MM.1S (cell line): ENCODE measurements at regions not wholly inside any gene's neighbourhood (a gene's known extent, or its start where the extent isn't known, plus 50 kb on each side); places are given as distances from the start of the nearest gene placed in this dataset.

Experiments
- DNase-seq: peaks from one replicate; pipeline ENCODE4 v3.0.0-alpha.2; 2015
- H2AFZ ChIP-seq: fragments of 300-600 bp; sonication (generic); 2 replicates; pipeline ENCODE4 v1.6.0; 2016; ENCODE audit warnings: antibody characterized with exemption, low read length
- H3F3A ChIP-seq: fragments of 300-600 bp; sonication (generic); 2 replicates; pipeline ENCODE4 v1.6.1; 2016; ENCODE audit warnings: mild to moderate bottlenecking, antibody characterized with exemption, low read length, moderate library complexity, mixed read lengths; ENCODE audit not compliant: insufficient read depth
- H3K27ac ChIP-seq: fragments of 300-600 bp; sonication (generic); 2 replicates; pipeline ENCODE4 v1.5.1; 2016; ENCODE audit warnings: mild to moderate bottlenecking, low read length
- H3K27me3 ChIP-seq: fragments of 300-600 bp; sonication (generic); replicated peaks from 2 replicates; pipeline ENCODE4 v1.6.0; 2016; ENCODE audit warnings: low read length; ENCODE audit not compliant: insufficient read depth
- H3K36me3 ChIP-seq: fragments of 300-600 bp; sonication (generic); replicated peaks from 2 replicates; pipeline ENCODE4 v1.6.1; 2016; ENCODE audit warnings: mild to moderate bottlenecking, low read length, mixed read lengths; ENCODE audit not compliant: insufficient read depth
- H3K4me1 ChIP-seq: fragments of 300-600 bp; sonication (generic); 2 replicates; pipeline ENCODE4 v1.6.1; 2016; ENCODE audit warnings: low read length, mixed read lengths
- H3K4me2 ChIP-seq: fragments of 300-600 bp; sonication (generic); 2 replicates; pipeline ENCODE4 v1.6.0; 2016; ENCODE audit warnings: low read depth, low read length
- H3K4me3 ChIP-seq: fragments of 300-600 bp; sonication (generic); 2 replicates; pipeline ENCODE4 v1.5.1; 2016; ENCODE audit warnings: low read length, mixed read lengths
- H3K79me2 ChIP-seq: fragments of 300-600 bp; sonication (generic); 2 replicates; pipeline ENCODE4 v1.6.1; 2016; ENCODE audit warnings: mixed run types, low read length, mixed read lengths
- H3K9ac ChIP-seq: fragments of 300-600 bp; sonication (generic); 2 replicates; pipeline ENCODE4 v1.6.1; 2016; ENCODE audit warnings: low read length, mixed read lengths
- H3K9me2 ChIP-seq: fragments of 300-600 bp; sonication (generic); replicated peaks from 2 replicates; pipeline ENCODE4 v1.6.1; 2016; ENCODE audit warnings: mild to moderate bottlenecking, low read length, mixed read lengths; ENCODE audit not compliant: insufficient read depth
- H3K9me3 ChIP-seq: fragments of 300-600 bp; sonication (generic); replicated peaks from 2 replicates; pipeline ENCODE4 v1.6.1; 2016; ENCODE audit warnings: mild to moderate bottlenecking, low read length, mixed read lengths; ENCODE audit not compliant: insufficient read depth
- H4K20me1 ChIP-seq: fragments of 300-600 bp; sonication (generic); 2 replicates; pipeline ENCODE4 v1.6.1; 2016; ENCODE audit warnings: mild to moderate bottlenecking, low read length, moderate library complexity, mixed read lengths; ENCODE audit not compliant: insufficient read depth
- CTCF ChIP-seq: fragments of 300-600 bp; sonication (generic); IDR thresholded peaks from 2 replicates; pipeline ENCODE4 v1.5.1; 2016; ENCODE audit warnings: antibody characterized with exemption, low read length, mixed read lengths
- EZH2 ChIP-seq: fragments of 300-600 bp; sonication (generic); optimal IDR thresholded peaks from 2 replicates; pipeline ENCODE3; 2017; ENCODE audit warnings: low read depth, mild to moderate bottlenecking, antibody characterized with exemption, low read length, mixed read lengths
- EZH2phosphoT487 ChIP-seq: fragments of 300-600 bp; sonication (generic); IDR thresholded peaks from 2 replicates; pipeline ENCODE4 v1.6.1; 2018; ENCODE audit warnings: antibody characterized with exemption, low read length

- Histone ChIP-seq H3K79me2 (no peaks in the 10 kb centered on the region), H3K4me2 (no peak overlapping the region), H3K36me3 (no peaks in the 10 kb centered on the region), H3K27me3 (no peaks in the 10 kb centered on the region), H3K4me1 (no peaks in the 10 kb centered on the region), H3K27ac (no peak overlapping the region), H2AFZ (no peak overlapping the region), H4K20me1 (no peaks in the 10 kb centered on the region), H3K9ac (no peak overlapping the region), H3K9me3 (no peaks in the 10 kb centered on the region), H3F3A (no peaks in the 10 kb centered on the region), H3K4me3 (no peak overlapping the region), H3K9me2 (no peaks in the 10 kb centered on the region)
- DNase-seq: no peak
- TF ChIP-seq EZH2phosphoT487: no peak
- TF ChIP-seq EZH2: no peak
- TF ChIP-seq CTCF: no peak
These were observed 57.7 kb upstream of the F3 start for GRCh38 chr1:94599095-94599813.

- no peak for TF ChIP-seq EZH2phosphoT487
- TF ChIP-seq EZH2: no peak
- no peaks in the 10 kb centered on the region for H3K36me3 ChIP-seq
- no peaks in the 10 kb centered on the region for H3K79me2 ChIP-seq
- H3K9ac ChIP-seq: no peak overlapping the region
- no peaks in the 10 kb centered on the region for H3K4me1 ChIP-seq
- no peaks in the 10 kb centered on the region for H4K20me1 ChIP-seq
- H2AFZ ChIP-seq: no peak overlapping the region
- no peak overlapping the region for H3K4me2 ChIP-seq
- H3K27me3 ChIP-seq: no peaks in the 10 kb centered on the region
- no peak overlapping the region for H3K4me3 ChIP-seq
- DNase-seq: no peak
- H3F3A ChIP-seq: no peaks in the 10 kb centered on the region
- no peaks in the 10 kb centered on the region for H3K9me2 ChIP-seq
- H3K27ac ChIP-seq: no peak overlapping the region
- H3K9me3 ChIP-seq: no peaks in the 10 kb centered on the region
These were observed 56.1 kb upstream of the F3 start for GRCh38 chr1:94597701-94598100.

- TF ChIP-seq EZH2phosphoT487 (no peak), EZH2 (no peak), CTCF (no peak)
These were observed 54.7 kb upstream of the F3 start for GRCh38 chr1:94596260-94596659.

GRCh38 chr1:94595658-94596057 is 54.1 kb upstream of the F3 start:
- Histone ChIP-seq H3K27me3 (no peaks in the 10 kb centered on the region), H3K9ac (no peak overlapping the region), H3K4me3 (no peak overlapping the region), H3K79me2 (no peaks in the 10 kb centered on the region), H4K20me1 (no peaks in the 10 kb centered on the region), H3F3A (no peaks in the 10 kb centered on the region), H3K9me2 (no peaks in the 10 kb centered on the region), H3K27ac (no peak overlapping the region), H2AFZ (no peak overlapping the region), H3K4me2 (no peak overlapping the region), H3K9me3 (no peaks in the 10 kb centered on the region), H3K4me1 (no peaks in the 10 kb centered on the region), H3K36me3 (no peaks in the 10 kb centered on the region)
- TF ChIP-seq EZH2: no peak
- no peak for TF ChIP-seq CTCF
- TF ChIP-seq EZH2phosphoT487: no peak
- DNase-seq: no peak

More at GRCh38 chr1:94596260-94596659, 54.7 kb upstream of the F3 start:
- Histone ChIP-seq H3K9me3 (no peaks in the 10 kb centered on the region), H3F3A (no peaks in the 10 kb centered on the region), H3K36me3 (no peaks in the 10 kb centered on the region), H3K4me1 (no peaks in the 10 kb centered on the region), H2AFZ (no peak overlapping the region), H3K4me2 (no peak overlapping the region), H3K27me3 (no peaks in the 10 kb centered on the region), H3K27ac (no peak overlapping the region), H3K79me2 (no peaks in the 10 kb centered on the region), H3K4me3 (no peak overlapping the region), H4K20me1 (no peaks in the 10 kb centered on the region), H3K9ac (no peak overlapping the region), H3K9me2 (no peaks in the 10 kb centered on the region)
- DNase-seq: no peak
